ENCODE measurements at regions not wholly inside any gene's neighbourhood (a gene's known extent, or its start where the extent isn't known, plus 50 kb on each side); places are given as distances from the start of the nearest gene placed in this dataset.

- 90 to 93% methylated on average over 2 of the region's 2 CpGs for WGBS, 2 donors
Observed at GRCh38 chr2:18835787-18836186, 246.4 kb upstream of the NT5C1B start.

GRCh38 chr2:18834341-18834740 is 245.0 kb upstream of the NT5C1B start:
- no peak overlapping the region for H3K4me3 ChIP-seq
- no peak overlapping the region for H3K27ac ChIP-seq
- TF ChIP-seq, protein P1, sequence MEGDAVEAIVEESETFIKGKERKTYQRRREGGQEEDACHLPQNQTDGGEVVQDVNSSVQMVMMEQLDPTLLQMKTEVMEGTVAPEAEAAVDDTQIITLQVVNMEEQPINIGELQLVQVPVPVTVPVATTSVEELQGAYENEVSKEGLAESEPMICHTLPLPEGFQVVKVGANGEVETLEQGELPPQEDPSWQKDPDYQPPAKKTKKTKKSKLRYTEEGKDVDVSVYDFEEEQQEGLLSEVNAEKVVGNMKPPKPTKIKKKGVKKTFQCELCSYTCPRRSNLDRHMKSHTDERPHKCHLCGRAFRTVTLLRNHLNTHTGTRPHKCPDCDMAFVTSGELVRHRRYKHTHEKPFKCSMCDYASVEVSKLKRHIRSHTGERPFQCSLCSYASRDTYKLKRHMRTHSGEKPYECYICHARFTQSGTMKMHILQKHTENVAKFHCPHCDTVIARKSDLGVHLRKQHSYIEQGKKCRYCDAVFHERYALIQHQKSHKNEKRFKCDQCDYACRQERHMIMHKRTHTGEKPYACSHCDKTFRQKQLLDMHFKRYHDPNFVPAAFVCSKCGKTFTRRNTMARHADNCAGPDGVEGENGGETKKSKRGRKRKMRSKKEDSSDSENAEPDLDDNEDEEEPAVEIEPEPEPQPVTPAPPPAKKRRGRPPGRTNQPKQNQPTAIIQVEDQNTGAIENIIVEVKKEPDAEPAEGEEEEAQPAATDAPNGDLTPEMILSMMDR (IDR thresholded peaks at IDR 0.05) = no peak
- TF ChIP-seq EP300 (IDR thresholded peaks at IDR 0.05) = peak in 1 of 2 donors; percentile 35
- TF ChIP-seq POLR2A (IDR thresholded peaks at IDR 0.05) = no peak
- H3K9me3 ChIP-seq = no peaks in the 10 kb centered on the region
- H3K36me3 ChIP-seq = no peaks in the 10 kb centered on the region
- H3K27me3 ChIP-seq = no peaks in the 10 kb centered on the region
- peak in 1 of 2 donors; percentile 16 for DNase-seq (ENCODE audit: low spot score in 2 of 2)
- 76 to 86% methylated on average over 1 of the region's 1 CpG for WGBS, 2 donors
- H3K4me1 ChIP-seq = peaks cover 0 to 32% (median 5%) of the 10 kb centered on the region in 4 donors

More at GRCh38 chr2:18835787-18836186, 246.4 kb upstream of the NT5C1B start:
- Histone ChIP-seq H3K27me3 (no peaks in the 10 kb centered on the region), H3K27ac (no peak overlapping the region), H3K36me3 (no peaks in the 10 kb centered on the region), H3K9me3 (no peaks in the 10 kb centered on the region), H3K4me1 (peaks cover 0 to 24% (median 2%) of the 10 kb centered on the region in 4 donors), H3K4me3 (no peak overlapping the region)
- DNase-seq (ENCODE audit: low spot score in 2 of 2) = no peak
- TF ChIP-seq EP300 (IDR thresholded peaks at IDR 0.05) (no peak), POLR2A (IDR thresholded peaks at IDR 0.05) (no peak)
- TF ChIP-seq, protein P1 (IDR thresholded peaks at IDR 0.05) = no peak

DNA sequence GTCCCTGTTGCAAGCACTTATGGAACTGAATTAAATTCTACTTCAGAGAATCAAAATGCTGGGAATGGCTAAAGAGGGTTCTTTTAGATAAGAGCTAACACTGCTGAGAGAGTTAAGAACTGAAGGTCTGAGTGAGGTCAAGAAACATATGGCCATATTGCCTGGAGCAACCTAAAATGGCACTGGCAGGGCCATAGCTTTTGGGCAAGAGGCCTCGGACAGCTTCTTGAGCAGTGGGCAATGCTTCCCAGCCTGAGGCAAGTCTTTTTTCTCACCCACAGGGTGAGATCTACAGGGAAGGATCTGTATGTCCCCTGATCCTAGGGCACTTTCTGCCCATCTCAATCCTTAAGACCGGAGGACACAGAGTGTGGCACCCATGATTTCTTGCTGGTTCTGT is 244.6 kb upstream of the NT5C1B start:
- DNase-seq (ENCODE audit: low spot score in 2 of 2) = no peak
- H3K9me3 ChIP-seq = no peaks in the 10 kb centered on the region
- H3K27ac ChIP-seq = peak overlapping the region in 1 of 4 donors; percentile 7
- no peaks in the 10 kb centered on the region for H3K27me3 ChIP-seq
- H3K4me1 ChIP-seq = peaks cover 0 to 35% (median 5%) of the 10 kb centered on the region in 4 donors
- no peak overlapping the region for H3K4me3 ChIP-seq
- no peaks in the 10 kb centered on the region for H3K36me3 ChIP-seq
- WGBS, 2 donors = 83 to 97% methylated on average over 2 of the region's 2 CpGs
- TF ChIP-seq, protein P1 (IDR thresholded peaks at IDR 0.05) = no peak
- TF ChIP-seq EP300 (IDR thresholded peaks at IDR 0.05) = no peak
- no peak for TF ChIP-seq POLR2A (IDR thresholded peaks at IDR 0.05)

GRCh38 chr2:18831916-18832510 is 242.6 kb upstream of the NT5C1B start:
- TF ChIP-seq EP300 (IDR thresholded peaks at IDR 0.05) (no peak), POLR2A (IDR thresholded peaks at IDR 0.05) (no peak)
- TF ChIP-seq, protein P1 (IDR thresholded peaks at IDR 0.05) = no peak
- no peaks in the 10 kb centered on the region for H3K36me3 ChIP-seq
- no peak for DNase-seq (ENCODE audit: low spot score in 2 of 2)
- no peaks in the 10 kb centered on the region for H3K9me3 ChIP-seq
- WGBS, 2 donors = 42 to 55% methylated on average over 2 of the region's 2 CpGs
- H3K4me1 ChIP-seq = peaks cover 0 to 42% (median 5%) of the 10 kb centered on the region in 4 donors
- no peak overlapping the region for H3K4me3 ChIP-seq
- H3K27me3 ChIP-seq = no peaks in the 10 kb centered on the region
- H3K27ac ChIP-seq = no peak overlapping the region

- Histone ChIP-seq H3K4me3 (no peak overlapping the region), H3K36me3 (no peaks in the 10 kb centered on the region), H3K9me3 (no peaks in the 10 kb centered on the region), H3K27me3 (no peaks in the 10 kb centered on the region), H3K27ac (no peak overlapping the region), H3K4me1 (peaks cover 0 to 42% (median 5%) of the 10 kb centered on the region in 4 donors)
- TF ChIP-seq, protein P1 (IDR thresholded peaks at IDR 0.05) = no peak
- no peak for TF ChIP-seq POLR2A (IDR thresholded peaks at IDR 0.05)
- no peak for TF ChIP-seq EP300 (IDR thresholded peaks at IDR 0.05)
- WGBS, 2 donors = 86 to 94% methylated on average over 1 of the region's 1 CpG
- DNase-seq (ENCODE audit: low spot score in 2 of 2) = no peak
Observed at GRCh38 chr2:18830962-18831361, 241.6 kb upstream of the NT5C1B start.
